NCI-H69 (cell line): ENCODE measurements at regions not wholly inside any gene's neighbourhood (a gene's known extent, or its start where the extent isn't known, plus 50 kb on each side); places are given as distances from the start of the nearest gene placed in this dataset.
A peak's percentile ranks its signal among the peaks of the same experiment; 100 is the strongest.

ENCODE experiments used
- DNase-seq: peaks from one replicate; lab custom pipeline; 2025; lab: John Stamatoyannopoulos, UW

- no peak for DNase-seq
Observed at GRCh38 chr13:91086936-91087716, 260.4 kb upstream of the MIR17HG start.

- no peak for DNase-seq
Observed at GRCh38 chr13:91097269-91097668, 250.2 kb upstream of the MIR17HG start.

- DNase-seq: no peak
Observed at GRCh38 chr13:91099877-91100276, 247.6 kb upstream of the MIR17HG start.

GRCh38 chr13:91100944-91101343, 246.5 kb upstream of the MIR17HG start:
- DNase-seq: no peak

- no peak for DNase-seq
Observed at GRCh38 chr13:91101381-91101780, 246.1 kb upstream of the MIR17HG start.

- DNase-seq: no peak
Observed at GRCh38 chr13:91105270-91105669, 242.2 kb upstream of the MIR17HG start.

GRCh38 chr13:91106565-91106964, 240.9 kb upstream of the MIR17HG start:
- DNase-seq: no peak

GRCh38 chr13:91108315-91108714, 239.2 kb upstream of the MIR17HG start:
- DNase-seq: no peak

GRCh38 chr13:91111476-91112200, 235.8 kb upstream of the MIR17HG start:
- DNase-seq: peak; percentile 11

- no peak for DNase-seq
Observed at GRCh38 chr13:91112201-91112923, 235.1 kb upstream of the MIR17HG start.

GRCh38 chr13:91112924-91113277, 234.6 kb upstream of the MIR17HG start:
- no peak for DNase-seq

- DNase-seq: no peak
Observed at GRCh38 chr13:91115776-91116175, 231.7 kb upstream of the MIR17HG start.

GRCh38 chr13:91117351-91117750, 230.1 kb upstream of the MIR17HG start:
- DNase-seq: no peak

GRCh38 chr13:91119643-91120042, 227.8 kb upstream of the MIR17HG start:
- DNase-seq: no peak

- DNase-seq: no peak
Observed at GRCh38 chr13:91122766-91123165, 224.7 kb upstream of the MIR17HG start.

- DNase-seq: no peak
Observed at GRCh38 chr13:91123456-91124127, 223.9 kb upstream of the MIR17HG start.

GRCh38 chr13:91126806-91127205, 220.7 kb upstream of the MIR17HG start:
- DNase-seq: no peak

- DNase-seq: no peak
Observed at GRCh38 chr13:91127995-91128394, 219.5 kb upstream of the MIR17HG start.

- no peak for DNase-seq
Observed at GRCh38 chr13:91132381-91132780, 215.1 kb upstream of the MIR17HG start.

- DNase-seq: no peak
Observed at GRCh38 chr13:91132786-91133185, 214.7 kb upstream of the MIR17HG start.

- DNase-seq: peak; percentile 80
Observed at GRCh38 chr13:91133941-91134802, 213.3 kb upstream of the MIR17HG start.
